Mesothelial cell of epicardium (in vitro differentiated cells): ENCODE measurements at regions not wholly inside any gene's neighbourhood (a gene's known extent, or its start where the extent isn't known, plus 50 kb on each side); places are given as distances from the start of the nearest gene placed in this dataset.

ENCODE experiments used
- DNase-seq, 2 experiments: peaks; one replicate each; pipeline ENCODE4 v3.0.0; 2021; ENCODE audit warnings: low spot score in 2 of 2; ENCODE audit not compliant: unreplicated experiment in 2 of 2
- H3K27ac Mint-ChIP-seq: 2 replicates; pipeline ENCODE4 v1.8.0; 2021; ENCODE audit warnings: mixed read lengths
- H3K27me3 Mint-ChIP-seq: 2 replicates; pipeline ENCODE4 v1.8.0; 2021; ENCODE audit warnings: low read depth, mixed read lengths
- H3K36me3 Mint-ChIP-seq: 2 replicates; pipeline ENCODE4 v1.8.0; 2021; ENCODE audit warnings: mixed read lengths
- H3K4me1 Mint-ChIP-seq: 2 replicates; pipeline ENCODE4 v1.8.0; 2021; ENCODE audit warnings: mixed read lengths
- H3K4me3 Mint-ChIP-seq: 2 replicates; pipeline ENCODE4 v1.8.0; 2021; ENCODE audit warnings: mild to moderate bottlenecking, moderate library complexity, mixed read lengths
- H3K9me3 Mint-ChIP-seq: 2 replicates; pipeline ENCODE4 v1.8.0; 2021; ENCODE audit warnings: mixed read lengths
- TF ChIP-seq, protein P1 (sequence below): fragments of 200-600 bp; sonication (generic); IDR thresholded peaks from one replicate; pipeline ENCODE4 v1.5.0; 2021; ENCODE audit warnings: antibody characterized with exemption; ENCODE audit not compliant: unreplicated experiment

DNA sequence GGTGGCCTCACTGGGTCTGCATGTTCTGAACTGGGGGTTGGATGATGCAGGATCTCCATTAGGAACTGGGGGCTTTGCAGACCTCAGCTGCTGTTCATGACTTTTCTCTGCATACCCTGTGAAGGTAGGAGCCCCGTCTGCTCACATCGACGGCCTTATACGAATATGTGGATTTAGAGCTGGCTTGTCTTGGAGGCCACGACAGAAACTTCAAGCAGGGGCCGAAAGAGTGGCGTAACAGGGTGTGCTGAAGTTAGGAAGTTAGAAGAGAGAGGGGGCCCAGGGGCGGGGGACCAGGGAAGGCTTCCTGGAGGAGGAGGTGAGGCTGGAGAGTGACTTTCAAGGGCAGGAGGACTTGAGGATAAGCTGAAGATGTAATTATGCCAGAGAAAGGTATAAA is 144.9 kb downstream of the TSN start:
- Mint-ChIP-seq H3K4me1 (no peaks in the 10 kb centered on the region), H3K27me3 (peaks cover 30% of the 10 kb centered on the region), H3K4me3 (no peak overlapping the region), H3K36me3 (no peaks in the 10 kb centered on the region), H3K9me3 (no peaks in the 10 kb centered on the region), H3K27ac (no peak overlapping the region)
- DNase-seq, result no peak
- TF ChIP-seq, protein P1, sequence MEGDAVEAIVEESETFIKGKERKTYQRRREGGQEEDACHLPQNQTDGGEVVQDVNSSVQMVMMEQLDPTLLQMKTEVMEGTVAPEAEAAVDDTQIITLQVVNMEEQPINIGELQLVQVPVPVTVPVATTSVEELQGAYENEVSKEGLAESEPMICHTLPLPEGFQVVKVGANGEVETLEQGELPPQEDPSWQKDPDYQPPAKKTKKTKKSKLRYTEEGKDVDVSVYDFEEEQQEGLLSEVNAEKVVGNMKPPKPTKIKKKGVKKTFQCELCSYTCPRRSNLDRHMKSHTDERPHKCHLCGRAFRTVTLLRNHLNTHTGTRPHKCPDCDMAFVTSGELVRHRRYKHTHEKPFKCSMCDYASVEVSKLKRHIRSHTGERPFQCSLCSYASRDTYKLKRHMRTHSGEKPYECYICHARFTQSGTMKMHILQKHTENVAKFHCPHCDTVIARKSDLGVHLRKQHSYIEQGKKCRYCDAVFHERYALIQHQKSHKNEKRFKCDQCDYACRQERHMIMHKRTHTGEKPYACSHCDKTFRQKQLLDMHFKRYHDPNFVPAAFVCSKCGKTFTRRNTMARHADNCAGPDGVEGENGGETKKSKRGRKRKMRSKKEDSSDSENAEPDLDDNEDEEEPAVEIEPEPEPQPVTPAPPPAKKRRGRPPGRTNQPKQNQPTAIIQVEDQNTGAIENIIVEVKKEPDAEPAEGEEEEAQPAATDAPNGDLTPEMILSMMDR, result no peak

GRCh38 chr2:121902171-121902591 is 146.7 kb downstream of the TSN start:
- Mint-ChIP-seq H3K4me1 (no peaks in the 10 kb centered on the region), H3K4me3 (no peak overlapping the region), H3K36me3 (no peaks in the 10 kb centered on the region), H3K27me3 (peaks cover 32% of the 10 kb centered on the region), H3K27ac (no peak overlapping the region), H3K9me3 (no peaks in the 10 kb centered on the region)
- TF ChIP-seq, protein P1, result no peak
- DNase-seq, result no peak

DNA sequence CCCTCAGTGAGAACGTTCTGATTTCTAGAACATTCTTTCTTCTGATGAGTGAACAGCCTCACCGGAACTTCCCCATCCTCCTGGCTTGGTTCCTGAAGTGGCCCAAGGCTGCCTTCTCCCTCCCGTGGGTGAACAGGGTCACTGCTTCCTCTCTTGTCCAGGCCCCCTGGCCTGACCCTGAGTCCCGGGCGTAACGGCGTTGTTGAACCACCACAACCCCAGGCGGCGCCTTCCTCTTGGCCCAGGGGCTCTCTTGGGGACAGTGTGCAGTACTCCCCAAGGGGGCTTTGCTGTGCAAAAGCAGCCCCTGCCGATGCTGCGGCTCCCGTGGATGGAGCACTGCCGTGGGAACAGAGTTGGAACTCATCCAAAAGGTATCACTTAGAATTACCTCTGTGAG is 147.2 kb downstream of the TSN start:
- TF ChIP-seq, protein P1, result no peak
- no peak for DNase-seq
- no peaks in the 10 kb centered on the region for H3K36me3 Mint-ChIP-seq
- H3K4me3 Mint-ChIP-seq, result no peak overlapping the region
- no peaks in the 10 kb centered on the region for H3K9me3 Mint-ChIP-seq
- no peaks in the 10 kb centered on the region for H3K4me1 Mint-ChIP-seq
- no peak overlapping the region for H3K27ac Mint-ChIP-seq
- peaks cover 32% of the 10 kb centered on the region for H3K27me3 Mint-ChIP-seq

GRCh38 chr2:121903037-121903689 is 147.7 kb downstream of the TSN start:
- Mint-ChIP-seq H3K9me3 (no peaks in the 10 kb centered on the region), H3K36me3 (no peaks in the 10 kb centered on the region), H3K27ac (no peak overlapping the region), H3K4me1 (no peaks in the 10 kb centered on the region), H3K27me3 (peaks cover 33% of the 10 kb centered on the region), H3K4me3 (no peak overlapping the region)
- TF ChIP-seq, protein P1, result no peak
- DNase-seq, result no peak

DNA sequence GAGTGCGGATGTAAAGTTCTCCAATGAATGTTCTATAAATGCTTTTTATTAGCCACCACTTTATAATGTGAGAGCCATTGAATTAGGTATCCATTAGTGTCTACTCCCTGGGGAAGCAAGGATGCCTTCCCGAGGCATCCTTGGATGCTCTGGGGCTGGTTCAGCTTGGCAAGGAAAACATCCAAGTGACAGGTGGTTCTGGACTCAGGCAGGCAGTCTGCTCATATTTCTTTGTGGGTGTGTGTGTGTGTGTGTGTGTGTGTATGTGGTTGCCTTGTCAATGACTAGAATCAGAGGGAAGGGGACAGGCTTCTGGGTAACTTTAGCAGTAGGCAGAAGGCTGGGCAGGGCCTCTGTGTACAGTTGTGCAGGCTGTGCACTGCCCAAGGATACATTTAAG is 149.2 kb downstream of the TSN start:
- H3K4me3 Mint-ChIP-seq, result no peak overlapping the region
- no peaks in the 10 kb centered on the region for H3K4me1 Mint-ChIP-seq
- H3K27ac Mint-ChIP-seq, result no peak overlapping the region
- TF ChIP-seq, protein P1, result no peak
- no peaks in the 10 kb centered on the region for H3K9me3 Mint-ChIP-seq
- DNase-seq, result no peak
- H3K36me3 Mint-ChIP-seq, result no peaks in the 10 kb centered on the region
- H3K27me3 Mint-ChIP-seq, result peaks cover 42% of the 10 kb centered on the region

DNA sequence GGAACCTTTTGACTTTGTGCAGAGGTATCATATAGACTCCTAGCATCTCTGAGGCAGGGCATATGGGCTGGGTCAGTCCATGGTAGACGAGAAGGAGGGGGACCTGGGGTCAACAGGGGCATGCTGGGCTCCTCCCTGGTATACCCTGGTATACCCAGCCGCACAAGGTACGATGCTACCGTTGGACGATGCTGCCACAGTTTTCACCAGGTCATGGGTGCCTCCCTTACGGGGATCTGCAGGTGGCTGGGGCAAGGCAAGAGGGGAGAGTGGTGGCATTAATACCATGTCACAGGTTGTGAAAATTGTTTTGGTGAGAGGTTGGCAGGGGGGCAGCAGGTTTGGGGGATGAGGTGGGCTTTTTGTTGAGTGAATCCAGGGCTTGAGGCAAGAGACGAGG is 149.8 kb downstream of the TSN start:
- TF ChIP-seq, protein P1, result no peak
- Mint-ChIP-seq H3K4me3 (no peak overlapping the region), H3K27ac (no peak overlapping the region), H3K9me3 (no peaks in the 10 kb centered on the region), H3K27me3 (peaks cover 46% of the 10 kb centered on the region), H3K4me1 (no peaks in the 10 kb centered on the region), H3K36me3 (no peaks in the 10 kb centered on the region)
- DNase-seq, result no peak
